ENCODE measurements at regions not wholly inside any gene's neighbourhood (a gene's known extent, or its start where the extent isn't known, plus 50 kb on each side); places are given as distances from the start of the nearest gene placed in this dataset.

DNA sequence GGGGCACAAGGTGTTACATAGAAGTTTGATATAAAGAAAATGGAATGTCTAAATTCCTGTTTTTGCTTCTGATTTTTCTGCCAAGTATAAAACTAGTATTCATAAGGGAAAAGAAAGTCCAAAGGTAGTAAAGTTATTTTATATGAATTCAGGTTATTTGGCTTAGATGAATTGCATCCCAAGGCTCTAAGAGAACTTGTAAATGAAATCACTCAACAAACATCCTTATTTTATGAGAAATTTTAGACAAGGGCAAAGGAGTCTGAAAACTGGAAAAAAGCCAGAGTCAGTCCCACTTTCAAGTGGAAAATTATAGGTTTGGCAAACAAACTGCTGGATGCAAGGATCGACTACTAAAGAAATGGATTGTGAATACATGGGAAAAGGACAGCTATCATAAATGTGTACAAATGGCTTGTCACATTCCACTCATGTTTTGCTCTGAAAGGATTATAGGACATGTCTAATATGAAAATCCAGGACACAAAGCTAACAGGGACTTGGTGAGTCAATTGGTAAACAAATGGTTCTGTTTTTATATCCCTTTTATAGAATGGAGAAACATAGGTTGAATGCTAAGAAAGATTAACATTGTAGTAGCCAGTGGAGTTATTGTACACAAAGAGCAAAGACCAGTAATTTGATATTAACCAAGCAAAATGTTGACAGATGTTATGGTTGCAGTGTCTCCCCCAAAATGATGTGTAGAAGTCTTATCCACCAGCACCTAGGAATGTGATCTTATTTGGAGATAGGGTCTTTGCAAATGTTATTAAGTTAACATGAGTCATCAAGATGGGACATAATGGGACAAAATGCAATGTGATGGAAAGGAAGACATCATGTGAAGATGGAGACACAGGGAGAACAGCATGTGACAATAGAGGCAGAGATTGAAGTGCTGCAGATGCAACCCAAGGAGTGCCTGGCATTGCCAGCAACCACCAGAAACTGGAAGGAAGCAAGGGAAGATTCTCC is 495.7 kb downstream of the TLE1 start:
- no peak overlapping the region for H3K4me2 ChIP-seq
- 55% methylated on average over 1 of the region's 1 CpG for WGBS (ENCODE audit: low lambda C conversion rate, missing lambda C conversion rate)
- H3K4me3 ChIP-seq: no peak overlapping the region

GRCh38 chr9:81191222-81191621 is 498.1 kb downstream of the TLE1 start:
- 95% methylated on average over 2 of the region's 2 CpGs for WGBS (ENCODE audit: low lambda C conversion rate, missing lambda C conversion rate)
- no peaks in the 10 kb centered on the region for H3K9me2 ChIP-seq (replicated peaks; ENCODE audit: insufficient read depth)

More for the DNA sequence above, 495.7 kb downstream of the TLE1 start:
- H3K27ac ChIP-seq: no peak overlapping the region
- H2AFZ ChIP-seq: no peak overlapping the region
- H4K20me1 ChIP-seq (ENCODE audit: insufficient read depth, poor library complexity, severe bottlenecking): no peaks in the 10 kb centered on the region
- H3K36me3 ChIP-seq (replicated peaks; ENCODE audit: insufficient read depth, low read depth): no peaks in the 10 kb centered on the region
- no peaks in the 10 kb centered on the region for H3K4me1 ChIP-seq (ENCODE audit: insufficient read depth)
- TF ChIP-seq EZH2phosphoT487 (IDR thresholded peaks at IDR 0.05; ENCODE audit: low read depth, severe bottlenecking, unreplicated experiment) (peak; percentile 59), EZH2 (IDR thresholded peaks at IDR 0.05; ENCODE audit: borderline replicate concordance) (no peak)
- TF ChIP-seq, protein P1, sequence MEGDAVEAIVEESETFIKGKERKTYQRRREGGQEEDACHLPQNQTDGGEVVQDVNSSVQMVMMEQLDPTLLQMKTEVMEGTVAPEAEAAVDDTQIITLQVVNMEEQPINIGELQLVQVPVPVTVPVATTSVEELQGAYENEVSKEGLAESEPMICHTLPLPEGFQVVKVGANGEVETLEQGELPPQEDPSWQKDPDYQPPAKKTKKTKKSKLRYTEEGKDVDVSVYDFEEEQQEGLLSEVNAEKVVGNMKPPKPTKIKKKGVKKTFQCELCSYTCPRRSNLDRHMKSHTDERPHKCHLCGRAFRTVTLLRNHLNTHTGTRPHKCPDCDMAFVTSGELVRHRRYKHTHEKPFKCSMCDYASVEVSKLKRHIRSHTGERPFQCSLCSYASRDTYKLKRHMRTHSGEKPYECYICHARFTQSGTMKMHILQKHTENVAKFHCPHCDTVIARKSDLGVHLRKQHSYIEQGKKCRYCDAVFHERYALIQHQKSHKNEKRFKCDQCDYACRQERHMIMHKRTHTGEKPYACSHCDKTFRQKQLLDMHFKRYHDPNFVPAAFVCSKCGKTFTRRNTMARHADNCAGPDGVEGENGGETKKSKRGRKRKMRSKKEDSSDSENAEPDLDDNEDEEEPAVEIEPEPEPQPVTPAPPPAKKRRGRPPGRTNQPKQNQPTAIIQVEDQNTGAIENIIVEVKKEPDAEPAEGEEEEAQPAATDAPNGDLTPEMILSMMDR (IDR thresholded peaks at IDR 0.05; ENCODE audit: poor library complexity): no peak
- no peaks in the 10 kb centered on the region for H3K27me3 ChIP-seq
- H3K79me2 ChIP-seq: no peaks in the 10 kb centered on the region
- DNase-seq (ENCODE audit: low spot score): no peak
- no peaks in the 10 kb centered on the region for H3K9me3 ChIP-seq (ENCODE audit: low read depth)
- no peaks in the 10 kb centered on the region for H3K9me2 ChIP-seq (replicated peaks; ENCODE audit: insufficient read depth)

GRCh38 chr9:81190659-81191058 is 498.7 kb downstream of the TLE1 start:
- no peaks in the 10 kb centered on the region for H4K20me1 ChIP-seq (ENCODE audit: insufficient read depth, poor library complexity, severe bottlenecking)
- H3K79me2 ChIP-seq: no peaks in the 10 kb centered on the region
- H3K4me2 ChIP-seq: no peak overlapping the region
- H3K9me2 ChIP-seq (replicated peaks; ENCODE audit: insufficient read depth): no peaks in the 10 kb centered on the region
- 87% methylated on average over 1 of the region's 1 CpG for WGBS (ENCODE audit: low lambda C conversion rate, missing lambda C conversion rate)
- no peaks in the 10 kb centered on the region for H3K4me1 ChIP-seq (ENCODE audit: insufficient read depth)
- no peak overlapping the region for H3K4me3 ChIP-seq
- H3K36me3 ChIP-seq (replicated peaks; ENCODE audit: insufficient read depth, low read depth): no peaks in the 10 kb centered on the region
- TF ChIP-seq, protein P1 (IDR thresholded peaks at IDR 0.05; ENCODE audit: poor library complexity): no peak
- TF ChIP-seq EZH2phosphoT487 (IDR thresholded peaks at IDR 0.05; ENCODE audit: low read depth, severe bottlenecking, unreplicated experiment) (no peak), EZH2 (IDR thresholded peaks at IDR 0.05; ENCODE audit: borderline replicate concordance) (no peak)
- no peaks in the 10 kb centered on the region for H3K9me3 ChIP-seq (ENCODE audit: low read depth)
- no peak overlapping the region for H3K27ac ChIP-seq
- no peaks in the 10 kb centered on the region for H3K27me3 ChIP-seq
- no peak for DNase-seq (ENCODE audit: low spot score)
- no peak overlapping the region for H2AFZ ChIP-seq

More at GRCh38 chr9:81191222-81191621, 498.1 kb downstream of the TLE1 start:
- Histone ChIP-seq H3K4me3 (no peak overlapping the region), H3K27me3 (no peaks in the 10 kb centered on the region), H3K79me2 (no peaks in the 10 kb centered on the region), H3K4me1 (ENCODE audit: insufficient read depth) (no peaks in the 10 kb centered on the region), H3K9me3 (ENCODE audit: low read depth) (no peaks in the 10 kb centered on the region), H3K36me3 (replicated peaks; ENCODE audit: insufficient read depth, low read depth) (no peaks in the 10 kb centered on the region), H3K27ac (no peak overlapping the region), H3K4me2 (no peak overlapping the region), H4K20me1 (ENCODE audit: insufficient read depth, poor library complexity, severe bottlenecking) (no peaks in the 10 kb centered on the region), H2AFZ (no peak overlapping the region)
- no peak for TF ChIP-seq EZH2 (IDR thresholded peaks at IDR 0.05; ENCODE audit: borderline replicate concordance)
- no peak for TF ChIP-seq EZH2phosphoT487 (IDR thresholded peaks at IDR 0.05; ENCODE audit: low read depth, severe bottlenecking, unreplicated experiment)
- TF ChIP-seq, protein P1 (IDR thresholded peaks at IDR 0.05; ENCODE audit: poor library complexity): no peak
- no peak for DNase-seq (ENCODE audit: low spot score)

All from hepatocyte (in vitro differentiated cells).